ENCODE measurements at regions not wholly inside any gene's neighbourhood (a gene's known extent, or its start where the extent isn't known, plus 50 kb on each side); places are given as distances from the start of the nearest gene placed in this dataset.
A peak's percentile ranks its signal among the peaks of the same experiment; 100 is the strongest.

- peak; percentile 74 for DNase-seq (ENCODE audit: low spot score)
Observed at GRCh38 chr19:46944918-46945628, 74.6 kb upstream of the NPAS1 start.

- DNase-seq (ENCODE audit: low spot score), result peak; percentile 37
Observed at GRCh38 chr19:46945694-46946489, 73.7 kb upstream of the NPAS1 start.

- no peak for DNase-seq (ENCODE audit: low spot score)
Observed at GRCh38 chr19:46946611-46947238, 72.9 kb upstream of the NPAS1 start.

GRCh38 chr19:46947866-46948265, 71.8 kb upstream of the NPAS1 start:
- DNase-seq (ENCODE audit: low spot score), result no peak

GRCh38 chr19:46950526-46951170, 69.0 kb upstream of the NPAS1 start:
- no peak for DNase-seq (ENCODE audit: low spot score)

GRCh38 chr19:46951171-46951986, 68.3 kb upstream of the NPAS1 start:
- no peak for DNase-seq (ENCODE audit: low spot score)

GRCh38 chr19:46952874-46953273, 66.8 kb upstream of the NPAS1 start:
- DNase-seq (ENCODE audit: low spot score), result no peak

- no peak for DNase-seq (ENCODE audit: low spot score)
Observed at GRCh38 chr19:46953955-46954501, 65.6 kb upstream of the NPAS1 start.

- no peak for DNase-seq (ENCODE audit: low spot score)
Observed at GRCh38 chr19:46954502-46954992, 65.1 kb upstream of the NPAS1 start.

GRCh38 chr19:46954993-46955812, 64.4 kb upstream of the NPAS1 start:
- DNase-seq (ENCODE audit: low spot score), result peak; percentile 48

- DNase-seq (ENCODE audit: low spot score), result no peak
Observed at GRCh38 chr19:46955813-46956371, 63.7 kb upstream of the NPAS1 start.

- DNase-seq (ENCODE audit: low spot score), result no peak
Observed at GRCh38 chr19:46958532-46958931, 61.1 kb upstream of the NPAS1 start.

GRCh38 chr19:46959894-46960556, 59.6 kb upstream of the NPAS1 start:
- no peak for DNase-seq (ENCODE audit: low spot score)

GRCh38 chr19:46962030-46962570, 57.5 kb upstream of the NPAS1 start:
- no peak for DNase-seq (ENCODE audit: low spot score)

- no peak for DNase-seq (ENCODE audit: low spot score)
Observed at GRCh38 chr19:46963093-46963734, 56.4 kb upstream of the NPAS1 start.

GRCh38 chr19:46967578-46968032, 52.0 kb upstream of the NPAS1 start:
- DNase-seq (ENCODE audit: low spot score), result no peak

Measured in umbilical cord (tissue), 1 donor.